ENCODE measurements at regions not wholly inside any gene's neighbourhood (a gene's known extent, or its start where the extent isn't known, plus 50 kb on each side); places are given as distances from the start of the nearest gene placed in this dataset.

GRCh38 chr14:61139006-61139599 lies 142.0 kb downstream of the TMEM30B start:
- DNase-seq (ENCODE audit: insufficient read length, low spot score) = no peak
- FAIRE-seq = no peak

GRCh38 chr14:61132894-61133293 lies 148.2 kb downstream of the TMEM30B start:
- no peak for DNase-seq (ENCODE audit: insufficient read length, low spot score)
- FAIRE-seq = no peak

DNA sequence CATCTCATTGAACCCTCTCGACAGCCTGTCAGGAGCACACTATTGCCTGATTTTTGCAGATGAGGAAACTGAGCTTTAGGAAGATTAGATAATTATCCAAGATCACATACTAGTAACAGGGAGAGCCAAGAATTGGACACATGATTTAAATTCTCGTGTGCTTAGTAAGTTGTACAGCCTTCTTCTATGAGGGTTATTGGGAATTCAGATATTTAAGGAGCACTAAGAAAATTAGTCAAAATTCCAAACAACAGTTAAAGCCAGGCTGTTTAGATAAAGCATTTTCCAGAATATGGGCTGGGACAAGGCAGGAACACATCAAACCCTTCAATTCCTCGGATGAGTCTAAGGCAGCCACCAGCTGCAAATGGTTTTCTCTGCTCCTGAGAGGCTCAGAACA lies 148.8 kb downstream of the TMEM30B start:
- no peak for DNase-seq (ENCODE audit: insufficient read length, low spot score)
- FAIRE-seq = no peak

GRCh38 chr14:61130512-61131260 lies 149.6 kb downstream of the SLC38A6 start:
- FAIRE-seq (no peak), DNase-seq (ENCODE audit: insufficient read length, low spot score) (no peak)

DNA sequence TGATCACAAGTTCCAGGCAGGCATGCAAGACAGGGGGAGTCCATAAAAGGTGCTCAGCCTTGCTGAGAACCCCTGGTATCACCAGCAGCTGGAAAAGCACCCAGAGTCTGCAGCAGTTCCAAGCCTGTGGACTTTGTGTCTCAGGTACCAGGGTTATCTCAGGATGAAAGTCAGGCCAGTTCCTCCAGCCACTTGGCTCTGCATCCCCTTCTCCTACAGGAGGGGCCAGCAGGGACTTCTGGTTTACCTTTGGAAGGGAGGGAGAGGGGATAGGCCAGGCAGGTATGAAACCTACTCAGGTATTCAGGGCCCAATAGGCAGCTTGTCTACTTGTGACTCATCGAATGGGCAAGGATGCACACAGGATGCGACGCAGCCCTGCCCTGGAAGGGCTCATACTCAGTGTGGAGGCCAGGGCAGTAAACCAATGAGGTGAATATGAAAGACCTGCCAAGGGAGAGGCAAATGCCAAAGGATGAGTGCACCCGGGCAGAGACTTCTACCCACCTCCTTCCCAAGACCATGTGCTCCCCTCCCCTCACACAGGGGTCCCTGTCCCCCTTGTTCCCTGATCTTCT lies 148.2 kb downstream of the SLC38A6 start:
- DNase-seq (ENCODE audit: insufficient read length, low spot score) = no peak
- no peak for FAIRE-seq

- FAIRE-seq (no peak), DNase-seq (ENCODE audit: insufficient read length, low spot score) (no peak)
These were observed 147.5 kb downstream of the SLC38A6 start for GRCh38 chr14:61128382-61129167.

- no peak for DNase-seq (ENCODE audit: insufficient read length, low spot score)
- no peak for FAIRE-seq
These were observed 145.8 kb downstream of the SLC38A6 start for GRCh38 chr14:61126603-61127498.

DNA sequence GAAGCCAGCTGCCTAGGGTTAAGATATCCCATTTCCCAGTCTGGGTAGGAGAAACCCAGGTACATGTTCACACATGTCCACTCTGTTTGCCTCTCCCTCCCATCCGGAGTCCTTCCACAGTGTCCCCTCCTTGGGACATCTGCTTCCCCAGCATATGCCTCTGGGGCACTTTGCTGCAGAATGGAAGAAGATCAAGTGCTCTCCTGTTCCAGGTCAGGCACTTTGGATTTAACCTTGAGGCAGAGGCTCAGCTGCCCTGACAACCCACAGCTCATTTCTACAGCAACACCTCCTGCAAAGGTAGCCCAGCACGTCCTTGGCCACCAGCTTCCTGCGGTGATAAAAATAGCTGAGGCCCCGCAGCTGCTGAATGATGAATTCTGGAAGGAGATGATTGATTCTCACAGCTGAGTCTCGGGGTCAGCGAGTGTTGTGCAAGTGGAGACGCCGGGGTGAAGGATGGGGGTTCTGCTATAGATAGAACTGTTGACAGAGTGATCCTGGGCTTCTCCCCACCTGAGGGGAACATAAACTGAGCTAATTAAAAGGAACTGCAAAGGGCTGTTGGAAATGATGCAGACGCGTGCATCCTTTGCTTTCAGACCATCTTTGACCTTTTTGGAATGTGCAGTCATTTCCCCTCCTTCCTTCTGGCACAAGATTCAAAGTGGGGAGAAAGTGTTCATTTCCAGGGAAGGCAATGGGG lies 145.0 kb downstream of the SLC38A6 start:
- FAIRE-seq (no peak), DNase-seq (ENCODE audit: insufficient read length, low spot score) (no peak)

DNA sequence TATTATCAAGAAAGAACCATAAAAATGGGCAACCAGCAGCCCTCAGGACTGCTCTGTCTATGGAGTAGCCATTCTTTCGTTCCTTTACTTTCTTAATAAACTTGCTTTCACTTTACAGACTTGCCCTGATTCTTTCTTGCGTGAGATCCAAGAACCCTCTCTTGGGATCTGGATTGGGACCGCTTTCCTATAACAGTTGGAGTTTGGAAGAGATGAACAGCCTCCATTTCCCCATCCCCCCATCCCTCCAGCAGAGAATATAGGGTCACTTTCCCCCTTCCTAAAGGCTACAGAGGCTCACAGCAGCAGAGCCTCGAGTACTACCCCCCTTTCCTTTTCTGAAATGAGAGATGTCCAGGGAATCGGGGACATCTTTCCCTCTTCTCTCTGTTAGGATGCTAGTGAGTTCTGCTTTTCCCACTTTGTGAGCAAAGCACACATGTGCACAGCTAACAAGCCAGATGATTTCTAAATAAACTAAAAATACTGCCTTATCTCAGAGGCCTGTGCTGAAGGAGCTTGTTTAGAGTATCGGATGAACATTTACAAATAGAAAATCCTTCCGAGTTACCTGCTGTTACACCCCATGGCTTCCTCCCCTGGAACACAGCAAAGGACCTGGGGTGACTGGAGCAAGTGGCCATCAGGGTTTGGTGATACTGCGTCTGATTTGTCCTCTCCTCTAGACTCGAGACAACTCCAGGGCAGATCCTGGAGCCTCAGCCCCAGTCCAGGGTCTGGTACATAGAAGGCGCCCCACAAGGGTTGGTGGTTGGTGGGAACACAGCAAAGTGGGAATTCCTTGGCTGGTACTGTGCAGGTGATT lies 144.2 kb downstream of the SLC38A6 start:
- no peak for FAIRE-seq
- no peak for DNase-seq (ENCODE audit: insufficient read length, low spot score)

DNA sequence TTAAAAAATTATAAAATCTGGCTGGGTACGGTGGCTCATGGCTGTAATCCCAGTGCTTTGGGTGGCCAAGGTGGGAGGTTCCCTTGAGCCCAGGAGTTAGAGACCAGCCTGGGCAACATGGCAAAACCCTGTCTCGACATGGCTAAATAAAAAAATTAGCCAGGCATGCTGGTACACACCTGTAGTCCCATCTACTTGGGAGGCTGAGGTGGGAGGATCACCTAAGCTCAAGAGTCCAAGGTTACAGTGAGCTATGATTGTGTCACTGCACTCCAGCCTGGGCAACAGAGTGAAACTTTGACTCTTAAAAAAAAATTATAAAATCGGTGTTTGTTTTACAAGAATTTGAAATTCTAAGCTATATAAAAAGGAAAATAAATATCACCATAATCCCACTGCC lies 141.8 kb downstream of the SLC38A6 start:
- FAIRE-seq = no peak
- DNase-seq (ENCODE audit: insufficient read length, low spot score) = no peak

DNA sequence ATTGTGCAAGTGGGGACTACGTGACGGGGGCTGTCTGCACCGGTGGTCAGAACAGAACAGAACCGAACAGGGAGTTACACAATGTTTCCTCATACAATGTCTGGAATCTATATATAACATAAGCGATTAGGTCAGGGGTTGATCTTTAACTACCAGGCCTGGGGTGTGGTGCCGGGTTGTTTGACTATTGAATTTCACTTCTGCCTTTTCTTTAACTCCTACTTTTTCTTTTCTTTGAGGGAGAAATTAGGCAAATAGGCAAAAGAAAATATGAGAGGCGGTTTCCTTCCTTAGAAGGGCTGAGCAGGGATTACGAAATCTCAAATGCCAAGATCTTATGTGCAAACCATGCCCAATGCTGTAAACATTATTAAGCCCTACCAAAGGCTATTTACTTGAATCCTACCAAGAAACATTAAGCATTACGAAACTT lies 140.3 kb downstream of the SLC38A6 start:
- no peak for FAIRE-seq
- DNase-seq (ENCODE audit: insufficient read length, low spot score) = no peak

- FAIRE-seq = peak; percentile 54
- DNase-seq (ENCODE audit: insufficient read length, low spot score) = no peak
These were observed 139.5 kb downstream of the SLC38A6 start for GRCh38 chr14:61120576-61120975.

- DNase-seq (ENCODE audit: insufficient read length, low spot score) = no peak
- no peak for FAIRE-seq
These were observed 138.0 kb downstream of the SLC38A6 start for GRCh38 chr14:61119006-61119405.

DNA sequence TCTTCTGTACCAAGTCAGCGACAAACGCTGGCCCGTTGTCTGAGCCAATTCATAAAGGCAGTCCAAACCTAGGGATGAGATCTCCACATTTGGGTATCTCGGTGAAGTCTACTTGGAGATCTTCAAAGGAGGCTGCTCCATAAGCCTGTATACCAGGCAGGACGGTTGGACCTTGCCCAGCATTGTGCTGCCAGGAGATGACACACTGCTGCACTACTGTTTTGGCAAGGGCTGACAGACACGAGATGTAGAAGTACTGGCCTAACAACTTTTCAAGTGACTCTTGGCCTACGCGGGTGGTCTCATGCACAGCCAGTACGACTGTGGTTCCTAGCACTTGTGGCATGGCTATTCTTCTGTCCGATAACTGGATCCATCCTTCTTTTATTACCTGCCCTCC lies 135.3 kb downstream of the SLC38A6 start:
- no peak for DNase-seq (ENCODE audit: insufficient read length, low spot score)
- no peak for FAIRE-seq

- FAIRE-seq (no peak), DNase-seq (ENCODE audit: insufficient read length, low spot score) (no peak)
These were observed 132.6 kb downstream of the SLC38A6 start for GRCh38 chr14:61113561-61114225.

DNA sequence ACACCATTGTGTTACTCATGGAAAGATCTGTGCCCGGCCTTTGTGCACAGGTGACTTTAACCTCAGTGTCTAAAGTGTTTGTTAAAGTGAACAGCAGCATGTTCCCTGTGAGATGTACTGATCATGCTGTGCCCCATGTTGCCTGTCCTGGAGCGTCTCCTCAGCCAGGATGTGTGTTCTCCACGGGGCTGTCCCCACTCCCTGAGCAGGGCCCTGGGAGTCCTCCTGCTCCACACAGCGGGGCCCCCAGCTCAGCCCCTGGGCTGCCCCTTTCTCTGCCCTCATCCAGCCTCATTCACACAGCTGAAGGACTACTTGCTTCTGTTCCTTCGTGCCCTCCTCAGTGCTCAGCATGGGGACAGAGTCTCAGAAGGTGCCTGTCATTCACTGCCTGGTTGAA lies 131.5 kb downstream of the SLC38A6 start:
- DNase-seq (ENCODE audit: insufficient read length, low spot score) = no peak
- FAIRE-seq = no peak

DNA sequence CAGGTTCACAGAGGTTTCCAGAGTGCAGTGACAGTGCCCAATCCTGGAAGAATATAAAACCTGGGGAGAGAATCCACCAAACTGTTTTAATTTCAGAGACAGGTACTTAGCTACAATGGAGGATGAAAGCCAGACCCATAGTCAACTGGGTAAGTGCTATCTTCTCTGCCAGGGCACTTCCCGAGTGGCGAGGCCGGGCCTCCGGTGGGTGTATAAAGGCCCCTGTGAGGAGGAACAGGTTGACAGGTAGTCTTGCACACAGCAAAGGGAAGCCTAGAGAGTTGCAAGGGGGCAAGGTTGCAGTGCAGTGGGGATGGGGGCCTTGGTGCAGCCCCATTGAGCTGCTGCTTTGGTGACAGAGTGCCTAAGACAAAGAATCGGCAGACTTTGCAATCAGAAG lies 130.7 kb downstream of the SLC38A6 start:
- DNase-seq (ENCODE audit: insufficient read length, low spot score) (no peak), FAIRE-seq (no peak)

DNA sequence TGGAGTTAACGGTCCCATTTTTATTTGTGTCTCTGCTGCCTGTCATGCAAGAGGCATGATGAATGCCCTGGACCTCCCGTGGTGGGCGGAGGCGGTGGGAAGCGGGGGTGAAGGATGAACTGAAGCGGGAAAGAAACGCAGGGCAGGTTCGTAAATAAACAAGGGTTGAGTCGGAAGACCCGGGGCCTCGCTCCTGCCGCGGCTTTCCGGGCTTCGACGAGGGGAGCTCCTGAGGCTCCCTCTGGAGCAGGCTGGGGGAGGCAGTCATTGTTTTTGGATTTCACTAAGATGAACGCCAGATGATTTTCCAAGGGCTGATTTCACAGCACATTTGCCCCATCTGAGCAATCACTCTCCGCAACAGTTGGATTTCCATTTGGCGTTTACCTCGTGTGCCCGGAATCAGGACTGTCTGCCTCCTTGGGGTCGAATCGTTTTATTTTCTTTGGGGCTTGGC lies 130.2 kb downstream of the SLC38A6 start:
- no peak for FAIRE-seq

More for the DNA sequence above, 130.2 kb downstream of the SLC38A6 start:
- DNase-seq (ENCODE audit: insufficient read length, low spot score) = no peak

All from GM19239 (cell line).